GM19239 (cell line): ENCODE measurements at regions not wholly inside any gene's neighbourhood (a gene's known extent, or its start where the extent isn't known, plus 50 kb on each side); places are given as distances from the start of the nearest gene placed in this dataset.
"Not testable (repeated sequence)": the region's sequence is repeated elsewhere in the genome, so short reads cannot be mapped to it uniquely, and the experiment has no call there.

Experiments used
- DNase-seq: peaks from one replicate; pipeline ENCODE4 v3.0.0; 2011; ENCODE audit warnings: low spot score; ENCODE audit not compliant: insufficient read length
- FAIRE-seq: peaks from 2 replicates; lab custom pipeline; 2011; peaks lifted over from hg19 to GRCh38; lab: Jason Lieb, UNC

- no peak for FAIRE-seq
Measured at GRCh38 chr2:189231719-189232323, 52.3 kb upstream of the COL5A2 start.

GRCh38 chr2:189232759-189233406 is 53.3 kb upstream of the COL5A2 start:
- FAIRE-seq: peak; percentile 40
- no peak for DNase-seq

More at GRCh38 chr2:189231719-189232323, 52.3 kb upstream of the COL5A2 start:
- DNase-seq: no peak

GRCh38 chr2:189233527-189233926 is 54.0 kb upstream of the COL5A2 start:
- no peak for FAIRE-seq

GRCh38 chr2:189234991-189235390 is 55.4 kb upstream of the COL5A2 start:
- DNase-seq (no peak), FAIRE-seq (no peak)

More at GRCh38 chr2:189233527-189233926, 54.0 kb upstream of the COL5A2 start:
- no peak for DNase-seq

GRCh38 chr2:189236066-189236465 is 56.5 kb upstream of the COL5A2 start:
- FAIRE-seq (no peak), DNase-seq (no peak)

GRCh38 chr2:189238903-189239302 is 59.3 kb upstream of the COL5A2 start:
- FAIRE-seq (no peak), DNase-seq (no peak)

GRCh38 chr2:189243843-189244242 is 64.3 kb upstream of the COL5A2 start:
- not testable (repeated sequence) for DNase-seq, FAIRE-seq

GRCh38 chr2:189247276-189247675 is 67.7 kb upstream of the COL5A2 start:
- DNase-seq: no peak
- no peak for FAIRE-seq

GRCh38 chr2:189248141-189248540 is 68.6 kb upstream of the COL5A2 start:
- DNase-seq: no peak

GRCh38 chr2:189249171-189249570 is 69.6 kb upstream of the COL5A2 start:
- FAIRE-seq (no peak), DNase-seq (no peak)

More at GRCh38 chr2:189248141-189248540, 68.6 kb upstream of the COL5A2 start:
- no peak for FAIRE-seq

GRCh38 chr2:189249901-189250300 is 70.3 kb upstream of the COL5A2 start:
- FAIRE-seq: no peak
- no peak for DNase-seq

- FAIRE-seq (no peak), DNase-seq (no peak)
Measured at GRCh38 chr2:189252991-189253675, 73.6 kb upstream of the COL5A2 start.

GRCh38 chr2:189253836-189254235 is 74.3 kb upstream of the COL5A2 start:
- FAIRE-seq (no peak), DNase-seq (no peak)

- DNase-seq: no peak
- FAIRE-seq: no peak
Measured at GRCh38 chr2:189254268-189254883, 74.8 kb upstream of the COL5A2 start.

GRCh38 chr2:189255711-189256110 is 76.2 kb upstream of the COL5A2 start:
- no peak for FAIRE-seq
- DNase-seq: no peak

- FAIRE-seq: no peak
- no peak for DNase-seq
Measured at GRCh38 chr2:189258616-189259365, 79.2 kb upstream of the COL5A2 start.

- FAIRE-seq (no peak), DNase-seq (no peak)
Measured at GRCh38 chr2:189260361-189260814, 80.8 kb upstream of the COL5A2 start.

- DNase-seq: no peak
- no peak for FAIRE-seq
Measured at GRCh38 chr2:189261431-189261841, 81.9 kb upstream of the COL5A2 start.

GRCh38 chr2:189261916-189262315 is 82.4 kb upstream of the COL5A2 start:
- DNase-seq (no peak), FAIRE-seq (no peak)

- DNase-seq: no peak
Measured at GRCh38 chr2:189265696-189266320, 86.2 kb upstream of the COL5A2 start.

More at GRCh38 chr2:189265696-189266320, 86.2 kb upstream of the COL5A2 start:
- no peak for FAIRE-seq
